ENCODE measurements at regions not wholly inside any gene's neighbourhood (a gene's known extent, or its start where the extent isn't known, plus 50 kb on each side); places are given as distances from the start of the nearest gene placed in this dataset.

GRCh38 chr6:156258981-156259380 is 518.2 kb upstream of the ARID1B start:
- no peak for DNase-seq
- no peaks in the 10 kb centered on the region for H3K36me3 ChIP-seq
- no peak overlapping the region for H3K4me3 ChIP-seq (ENCODE audit: low read depth, low read length)
- H3K27me3 ChIP-seq: no peaks in the 10 kb centered on the region
- no peaks in the 10 kb centered on the region for H3K9me3 ChIP-seq
- no peak for TF ChIP-seq CTCF (IDR thresholded peaks at IDR 0.05; ENCODE audit: low read depth, low read length)
- peaks cover 10% of the 10 kb centered on the region for H3K4me1 ChIP-seq

- no peaks in the 10 kb centered on the region for H3K4me1 ChIP-seq
- no peak for TF ChIP-seq CTCF (IDR thresholded peaks at IDR 0.05; ENCODE audit: low read depth, low read length)
- no peak overlapping the region for H3K4me3 ChIP-seq (ENCODE audit: low read depth, low read length)
- DNase-seq: no peak
- H3K36me3 ChIP-seq: no peaks in the 10 kb centered on the region
- no peaks in the 10 kb centered on the region for H3K9me3 ChIP-seq
- no peaks in the 10 kb centered on the region for H3K27me3 ChIP-seq
Observed at GRCh38 chr6:156256161-156256560, 521.0 kb upstream of the ARID1B start.

- TF ChIP-seq CTCF (IDR thresholded peaks at IDR 0.05; ENCODE audit: low read depth, low read length): no peak
- no peaks in the 10 kb centered on the region for H3K4me1 ChIP-seq
- H3K9me3 ChIP-seq: no peaks in the 10 kb centered on the region
- H3K27me3 ChIP-seq: no peaks in the 10 kb centered on the region
- DNase-seq: no peak
- no peak overlapping the region for H3K4me3 ChIP-seq (ENCODE audit: low read depth, low read length)
- H3K36me3 ChIP-seq: no peaks in the 10 kb centered on the region
Observed at GRCh38 chr6:156254240-156254639, 522.9 kb upstream of the ARID1B start.

- no peak overlapping the region for H3K4me3 ChIP-seq (ENCODE audit: low read depth, low read length)
- H3K36me3 ChIP-seq: no peaks in the 10 kb centered on the region
- TF ChIP-seq CTCF (IDR thresholded peaks at IDR 0.05; ENCODE audit: low read depth, low read length): no peak
- no peak for DNase-seq
- no peaks in the 10 kb centered on the region for H3K27me3 ChIP-seq
- H3K9me3 ChIP-seq: no peaks in the 10 kb centered on the region
- no peaks in the 10 kb centered on the region for H3K4me1 ChIP-seq
Observed at GRCh38 chr6:156250593-156250992, 526.6 kb upstream of the ARID1B start.

GRCh38 chr6:156242206-156242605 is 535.0 kb upstream of the ARID1B start:
- TF ChIP-seq CTCF (IDR thresholded peaks at IDR 0.05; ENCODE audit: low read depth, low read length): no peak
- no peak overlapping the region for H3K4me3 ChIP-seq (ENCODE audit: low read depth, low read length)
- no peak for DNase-seq
- H3K27me3 ChIP-seq: no peaks in the 10 kb centered on the region
- H3K9me3 ChIP-seq: no peaks in the 10 kb centered on the region
- no peaks in the 10 kb centered on the region for H3K36me3 ChIP-seq
- H3K4me1 ChIP-seq: no peaks in the 10 kb centered on the region

- Histone ChIP-seq H3K9me3 (no peaks in the 10 kb centered on the region), H3K4me1 (no peaks in the 10 kb centered on the region), H3K4me3 (ENCODE audit: low read depth, low read length) (peak overlapping the region; percentile 22), H3K27me3 (no peaks in the 10 kb centered on the region), H3K36me3 (no peaks in the 10 kb centered on the region)
- no peak for DNase-seq
- TF ChIP-seq CTCF (IDR thresholded peaks at IDR 0.05; ENCODE audit: low read depth, low read length): no peak
Observed at GRCh38 chr6:156231026-156231765, 546.0 kb upstream of the ARID1B start.

Measured in BE2C (cell line).